ENCODE measurements at regions not wholly inside any gene's neighbourhood (a gene's known extent, or its start where the extent isn't known, plus 50 kb on each side); places are given as distances from the start of the nearest gene placed in this dataset.
A peak's percentile ranks its signal among the peaks of the same experiment; 100 is the strongest.

GRCh38 chr3:28980631-28981030, 300.2 kb upstream of the RBMS3 start:
- H2AFZ ChIP-seq (ENCODE audit: control insufficient read depth, low read depth, low read length) = no peak overlapping the region
- no peak overlapping the region for H3K9ac ChIP-seq (ENCODE audit: control insufficient read depth, insufficient read depth, low read length)
- H3K27me3 ChIP-seq (replicated peaks in 1 of 2; ENCODE audit: control insufficient read depth in 2 of 2, insufficient read depth in 2 of 2, low read length in 1 of 2) = no peaks in the 10 kb centered on the region; a peak in 1 of 4 replicates
- TF ChIP-seq ATF7 (IDR thresholded peaks at IDR 0.05; ENCODE audit: low read depth) = no peak
- TF ChIP-seq POLR2AphosphoS5 (IDR thresholded peaks at IDR 0.05; ENCODE audit: low read length) = no peak
- TF ChIP-seq RELA (IDR thresholded peaks at IDR 0.05; ENCODE audit: borderline replicate concordance, partially characterized antibody) = no peak
- no peak for TF ChIP-seq HSF1 (IDR thresholded peaks at IDR 0.05; ENCODE audit: low read depth, low read length)
- TF ChIP-seq BCLAF1 (IDR thresholded peaks at IDR 0.05) = no peak
- TF ChIP-seq IKZF1 (conservative IDR thresholded peaks at IDR 0.05) = no peak
- H3K4me2 ChIP-seq (ENCODE audit: control insufficient read depth, insufficient read depth) = no peak overlapping the region
- ChIA-PET SMC1A (ENCODE audit: uncharacterized antibody, unreplicated experiment) (interaction anchor here (0.8 kb wide), 1 partner anchor 56 kb away, joined by 3 read pairs; no protein-coding TSS in a partner anchor), POLR2A (no interaction called here), CTCF (no interaction called here), RAD21 (ENCODE audit: unreplicated experiment) (interaction anchor here (0.6 kb wide), 1 partner anchor 55 kb away, joined by 3 read pairs; no protein-coding TSS in a partner anchor)
- intact Hi-C loops (cut with micrococcal nuclease; ENCODE audit: unreplicated experiment) (loop anchor here (10.0 kb wide), 1 partner anchor 304 kb away; the partner anchor contains the start of gene RBMS3), in situ Hi-C loops (cut with MboI) (no loop called here)
- no peaks in the 10 kb centered on the region for H3K79me2 ChIP-seq (ENCODE audit: control insufficient read depth, insufficient read depth, low read length)
- no TSS peak for BruUV-seq (replicated peaks)
- peak; percentile 27; the same call in 1 of the 3 replicates for ATAC-seq
- H3K4me3 ChIP-seq = no peak overlapping the region
- no peaks in the 10 kb centered on the region for H3K36me3 ChIP-seq (ENCODE audit: control insufficient read depth in 2 of 2, insufficient read depth in 2 of 2, low read length in 1 of 2)
- no peak overlapping the region for H3K27ac ChIP-seq (ENCODE audit: control insufficient read depth, insufficient read depth)
- H3K9me3 ChIP-seq (replicated peaks; ENCODE audit: control insufficient read depth, insufficient read depth, low read length) = no peaks in the 10 kb centered on the region
- no peaks in the 10 kb centered on the region for H4K20me1 ChIP-seq (ENCODE audit: control insufficient read depth, insufficient read depth)
- no peak for DNase-seq (ENCODE audit: low read depth, low spot score)
- H3K4me1 ChIP-seq (ENCODE audit: control insufficient read depth, insufficient read depth, low read length) = no peaks in the 10 kb centered on the region
- no peak for FAIRE-seq

All from GM12878 (cell line).